IMR-90 (cell line): ENCODE measurements at regions not wholly inside any gene's neighbourhood (a gene's known extent, or its start where the extent isn't known, plus 50 kb on each side); places are given as distances from the start of the nearest gene placed in this dataset.

Experiments
- CEBPB ChIP-seq: IDR thresholded peaks from 2 replicates; pipeline ENCODE4 v1.6.1; 2012; ENCODE audit warnings: low read depth, low read length, improper control_type of control experiment
- CTCF ChIP-seq: conservative IDR thresholded peaks from 2 replicates; pipeline ENCODE4 v1.5.1; 2012; ENCODE audit warnings: mild to moderate bottlenecking, low read depth, low read length, improper control_type of control experiment
- MAFK ChIP-seq: IDR thresholded peaks from 2 replicates; pipeline ENCODE4 v1.6.1; 2012; ENCODE audit warnings: low read depth, low read length, improper control_type of control experiment
- MAZ ChIP-seq: IDR thresholded peaks from 2 replicates; pipeline ENCODE4 v1.6.1; 2012; ENCODE audit warnings: low read depth, mild to moderate bottlenecking, low read length, improper control_type of control experiment, moderate library complexity, borderline replicate concordance
- MXI1 ChIP-seq: IDR thresholded peaks from 2 replicates; pipeline ENCODE4 v1.6.1; 2012; ENCODE audit warnings: low read depth, mild to moderate bottlenecking, low read length, moderate library complexity, borderline replicate concordance
- NFE2L2 ChIP-seq: fragments of 150-350 bp; IDR thresholded peaks from 2 replicates; pipeline ENCODE4 v1.6.1; 2016; ENCODE audit warnings: low read depth, mild to moderate bottlenecking, low read length
- POLR2A ChIP-seq: IDR thresholded peaks from 2 replicates; pipeline ENCODE4 v1.6.1; 2012; ENCODE audit warnings: mild to moderate bottlenecking, low read depth, low read length
- RAD21 ChIP-seq: IDR thresholded peaks from 2 replicates; pipeline ENCODE4 v1.6.1; 2012; ENCODE audit warnings: low read length, improper control_type of control experiment
- RFX5 ChIP-seq: IDR thresholded peaks from 2 replicates; pipeline ENCODE4 v1.8.0; 2012; ENCODE audit warnings: low read depth, mild to moderate bottlenecking, low read length, moderate library complexity
- USF2 ChIP-seq: fragments of 150-350 bp; IDR thresholded peaks from 2 replicates; pipeline ENCODE4 v1.6.1; 2017; ENCODE audit warnings: mild to moderate bottlenecking, antibody characterized with exemption, low read length, low read depth
- TF ChIP-seq, protein P1 (sequence below): fragments of 150-350 bp; IDR thresholded peaks from 2 replicates; pipeline ENCODE4 v1.6.1; 2016; ENCODE audit warnings: low read depth, mild to moderate bottlenecking, low read length, moderate library complexity, borderline replicate concordance

GRCh38 chr5:10874541-10874940 is 113.5 kb upstream of the DAP start:
- TF ChIP-seq CTCF, result no peak
- no peak for TF ChIP-seq USF2
- no peak for TF ChIP-seq MAFK
- TF ChIP-seq POLR2A, result no peak
- TF ChIP-seq RAD21, result no peak
- no peak for TF ChIP-seq CEBPB
- TF ChIP-seq MAZ, result no peak
- TF ChIP-seq, protein P1, sequence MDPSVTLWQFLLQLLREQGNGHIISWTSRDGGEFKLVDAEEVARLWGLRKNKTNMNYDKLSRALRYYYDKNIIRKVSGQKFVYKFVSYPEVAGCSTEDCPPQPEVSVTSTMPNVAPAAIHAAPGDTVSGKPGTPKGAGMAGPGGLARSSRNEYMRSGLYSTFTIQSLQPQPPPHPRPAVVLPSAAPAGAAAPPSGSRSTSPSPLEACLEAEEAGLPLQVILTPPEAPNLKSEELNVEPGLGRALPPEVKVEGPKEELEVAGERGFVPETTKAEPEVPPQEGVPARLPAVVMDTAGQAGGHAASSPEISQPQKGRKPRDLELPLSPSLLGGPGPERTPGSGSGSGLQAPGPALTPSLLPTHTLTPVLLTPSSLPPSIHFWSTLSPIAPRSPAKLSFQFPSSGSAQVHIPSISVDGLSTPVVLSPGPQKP, result no peak
- no peak for TF ChIP-seq RFX5
- no peak for TF ChIP-seq NFE2L2
- no peak for TF ChIP-seq MXI1
